ENCODE measurements at regions not wholly inside any gene's neighbourhood (a gene's known extent, or its start where the extent isn't known, plus 50 kb on each side); places are given as distances from the start of the nearest gene placed in this dataset.

DNA sequence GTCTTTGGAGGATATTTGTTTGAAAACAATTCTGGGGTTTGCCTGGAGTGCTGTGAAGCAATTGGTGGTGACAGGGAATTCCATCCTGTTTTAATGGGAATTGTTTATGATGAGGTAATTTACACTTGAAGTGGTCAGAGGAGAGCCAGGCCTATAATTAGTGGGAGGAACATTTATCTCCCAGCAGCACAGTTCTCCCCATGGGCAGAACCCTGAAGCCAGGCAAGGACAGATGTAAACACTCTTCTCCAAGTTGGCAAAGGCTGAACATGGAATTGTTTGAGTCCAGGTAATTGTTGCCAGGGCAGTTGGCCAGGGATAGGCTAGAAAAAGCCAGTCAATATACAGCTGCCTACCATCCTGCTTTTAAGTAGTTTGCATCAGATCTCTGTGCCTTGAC is 789.7 kb downstream of the FRK start:
- in situ Hi-C loops (cut with MboI) (no loop called here), intact Hi-C loops (cut with micrococcal nuclease; ENCODE audit: unreplicated experiment) (no loop called here)
- Histone ChIP-seq H3K79me2 (ENCODE audit: control insufficient read depth, insufficient read depth, low read length) (no peaks in the 10 kb centered on the region), H3K9me3 (replicated peaks; ENCODE audit: control insufficient read depth, insufficient read depth, low read length) (no peaks in the 10 kb centered on the region), H3K27ac (ENCODE audit: control insufficient read depth, insufficient read depth) (no peak overlapping the region), H2AFZ (ENCODE audit: control insufficient read depth, low read depth, low read length) (no peak overlapping the region), H3K36me3 (ENCODE audit: control insufficient read depth in 2 of 2, insufficient read depth in 2 of 2, low read length in 1 of 2) (no peaks in the 10 kb centered on the region), H3K9ac (ENCODE audit: control insufficient read depth, insufficient read depth, low read length) (no peak overlapping the region), H3K4me2 (ENCODE audit: control insufficient read depth, insufficient read depth) (no peak overlapping the region), H3K4me1 (ENCODE audit: control insufficient read depth, insufficient read depth, low read length) (no peaks in the 10 kb centered on the region), H3K27me3 (replicated peaks in 1 of 2; ENCODE audit: control insufficient read depth in 2 of 2, insufficient read depth in 2 of 2, low read length in 1 of 2) (no peaks in the 10 kb centered on the region), H3K4me3 (no peak overlapping the region), H4K20me1 (ENCODE audit: control insufficient read depth, insufficient read depth) (no peaks in the 10 kb centered on the region)
- ChIA-PET SMC1A (ENCODE audit: uncharacterized antibody, unreplicated experiment) (no interaction called here), CTCF (no interaction called here), POLR2A (no interaction called here), RAD21 (ENCODE audit: unreplicated experiment) (no interaction called here)
- BruUV-seq (replicated peaks) = no TSS peak
- TF ChIP-seq RUNX3 (IDR thresholded peaks at IDR 0.05; ENCODE audit: low read length) = no peak
- no peak for TF ChIP-seq MYB (IDR thresholded peaks at IDR 0.05; ENCODE audit: borderline replicate concordance, low read depth, low read length)
- TF ChIP-seq, protein P1, sequence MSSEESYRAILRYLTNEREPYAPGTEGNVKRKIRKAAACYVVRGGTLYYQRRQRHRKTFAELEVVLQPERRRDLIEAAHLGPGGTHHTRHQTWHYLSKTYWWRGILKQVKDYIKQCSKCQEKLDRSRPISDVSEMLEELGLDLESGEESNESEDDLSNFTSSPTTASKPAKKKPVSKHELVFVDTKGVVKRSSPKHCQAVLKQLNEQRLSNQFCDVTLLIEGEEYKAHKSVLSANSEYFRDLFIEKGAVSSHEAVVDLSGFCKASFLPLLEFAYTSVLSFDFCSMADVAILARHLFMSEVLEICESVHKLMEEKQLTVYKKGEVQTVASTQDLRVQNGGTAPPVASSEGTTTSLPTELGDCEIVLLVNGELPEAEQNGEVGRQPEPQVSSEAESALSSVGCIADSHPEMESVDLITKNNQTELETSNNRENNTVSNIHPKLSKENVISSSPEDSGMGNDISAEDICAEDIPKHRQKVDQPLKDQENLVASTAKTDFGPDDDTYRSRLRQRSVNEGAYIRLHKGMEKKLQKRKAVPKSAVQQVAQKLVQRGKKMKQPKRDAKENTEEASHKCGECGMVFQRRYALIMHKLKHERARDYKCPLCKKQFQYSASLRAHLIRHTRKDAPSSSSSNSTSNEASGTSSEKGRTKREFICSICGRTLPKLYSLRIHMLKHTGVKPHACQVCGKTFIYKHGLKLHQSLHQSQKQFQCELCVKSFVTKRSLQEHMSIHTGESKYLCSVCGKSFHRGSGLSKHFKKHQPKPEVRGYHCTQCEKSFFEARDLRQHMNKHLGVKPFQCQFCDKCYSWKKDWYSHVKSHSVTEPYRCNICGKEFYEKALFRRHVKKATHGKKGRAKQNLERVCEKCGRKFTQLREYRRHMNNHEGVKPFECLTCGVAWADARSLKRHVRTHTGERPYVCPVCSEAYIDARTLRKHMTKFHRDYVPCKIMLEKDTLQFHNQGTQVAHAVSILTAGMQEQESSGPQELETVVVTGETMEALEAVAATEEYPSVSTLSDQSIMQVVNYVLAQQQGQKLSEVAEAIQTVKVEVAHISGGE (CRISPR knock-in tag; IDR thresholded peaks at IDR 0.05) = no peak
- no peak for ATAC-seq
- no peak for FAIRE-seq
- no peak for DNase-seq (ENCODE audit: low read depth, low spot score)

DNA sequence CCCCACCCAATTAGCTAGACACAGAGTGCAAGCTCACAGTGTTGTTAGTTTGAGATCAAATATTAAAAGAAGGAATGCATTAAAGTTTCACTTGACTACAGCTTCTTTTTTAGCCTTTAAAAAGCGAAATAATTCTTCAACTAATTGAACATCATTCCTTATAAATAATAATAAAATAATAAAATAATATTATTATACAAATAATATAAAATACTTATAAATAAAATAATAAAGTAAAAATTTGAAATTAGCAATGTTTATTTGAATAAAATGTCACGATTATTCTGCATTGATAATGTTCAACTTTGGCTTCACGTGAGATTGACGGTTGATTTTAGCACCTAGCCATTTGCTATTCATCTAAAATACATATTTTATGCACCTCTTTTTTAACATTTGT is 819.3 kb downstream of the FRK start:
- Histone ChIP-seq H3K9ac (ENCODE audit: control insufficient read depth, insufficient read depth, low read length) (no peak overlapping the region), H2AFZ (ENCODE audit: control insufficient read depth, low read depth, low read length) (no peak overlapping the region), H3K36me3 (ENCODE audit: control insufficient read depth in 2 of 2, insufficient read depth in 2 of 2, low read length in 1 of 2) (no peaks in the 10 kb centered on the region), H4K20me1 (ENCODE audit: control insufficient read depth, insufficient read depth) (no peaks in the 10 kb centered on the region), H3K9me3 (replicated peaks; ENCODE audit: control insufficient read depth, insufficient read depth, low read length) (no peaks in the 10 kb centered on the region), H3K4me2 (ENCODE audit: control insufficient read depth, insufficient read depth) (no peak overlapping the region), H3K4me3 (no peak overlapping the region), H3K79me2 (ENCODE audit: control insufficient read depth, insufficient read depth, low read length) (no peaks in the 10 kb centered on the region), H3K4me1 (ENCODE audit: control insufficient read depth, insufficient read depth, low read length) (no peaks in the 10 kb centered on the region), H3K27ac (ENCODE audit: control insufficient read depth, insufficient read depth) (no peak overlapping the region), H3K27me3 (replicated peaks in 1 of 2; ENCODE audit: control insufficient read depth in 2 of 2, insufficient read depth in 2 of 2, low read length in 1 of 2) (no peaks in the 10 kb centered on the region)
- no TSS peak for BruUV-seq (replicated peaks)
- intact Hi-C loops (cut with micrococcal nuclease; ENCODE audit: unreplicated experiment) (no loop called here), in situ Hi-C loops (cut with MboI) (no loop called here)
- ChIA-PET RAD21 (ENCODE audit: unreplicated experiment) (no interaction called here), CTCF (interaction anchor here (0.6 kb wide), 1 partner anchor 26 kb away, joined by 3 read pairs; no protein-coding TSS in a partner anchor), POLR2A (no interaction called here), SMC1A (ENCODE audit: uncharacterized antibody, unreplicated experiment) (no interaction called here)
- WGBS (ENCODE audit: insufficient coverage, insufficient replicate concordance, low lambda C conversion rate, missing lambda C conversion rate) = 41% methylated on average over 4 of the region's 4 CpGs
- DNase-seq (ENCODE audit: low read depth, low spot score) (no peak), FAIRE-seq (no peak), ATAC-seq (no peak)
- TF ChIP-seq, protein P2, sequence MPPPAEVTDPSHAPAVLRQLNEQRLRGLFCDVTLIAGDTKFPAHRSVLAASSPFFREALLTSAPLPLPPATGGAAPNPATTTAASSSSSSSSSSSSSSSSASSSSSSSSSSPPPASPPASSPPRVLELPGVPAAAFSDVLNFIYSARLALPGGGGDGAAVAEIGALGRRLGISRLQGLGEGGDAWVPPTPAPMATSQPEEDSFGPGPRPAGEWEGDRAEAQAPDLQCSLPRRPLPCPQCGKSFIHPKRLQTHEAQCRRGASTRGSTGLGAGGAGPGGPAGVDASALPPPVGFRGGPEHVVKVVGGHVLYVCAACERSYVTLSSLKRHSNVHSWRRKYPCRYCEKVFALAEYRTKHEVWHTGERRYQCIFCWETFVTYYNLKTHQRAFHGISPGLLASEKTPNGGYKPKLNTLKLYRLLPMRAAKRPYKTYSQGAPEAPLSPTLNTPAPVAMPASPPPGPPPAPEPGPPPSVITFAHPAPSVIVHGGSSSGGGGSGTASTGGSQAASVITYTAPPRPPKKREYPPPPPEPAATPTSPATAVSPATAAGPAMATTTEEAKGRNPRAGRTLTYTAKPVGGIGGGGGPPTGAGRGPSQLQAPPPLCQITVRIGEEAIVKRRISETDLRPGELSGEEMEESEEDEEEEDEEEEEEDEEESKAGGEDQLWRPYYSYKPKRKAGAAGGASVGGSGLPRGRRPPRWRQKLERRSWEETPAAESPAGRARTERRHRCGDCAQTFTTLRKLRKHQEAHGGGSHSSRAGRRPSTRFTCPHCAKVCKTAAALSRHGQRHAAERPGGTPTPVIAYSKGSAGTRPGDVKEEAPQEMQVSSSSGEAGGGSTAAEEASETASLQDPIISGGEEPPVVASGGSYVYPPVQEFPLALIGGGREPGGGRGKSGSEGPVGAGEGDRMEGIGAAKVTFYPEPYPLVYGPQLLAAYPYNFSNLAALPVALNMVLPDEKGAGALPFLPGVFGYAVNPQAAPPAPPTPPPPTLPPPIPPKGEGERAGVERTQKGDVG (CRISPR knock-in tag; IDR thresholded peaks at IDR 0.05) = no peak
- TF ChIP-seq ZNF217 (IDR thresholded peaks at IDR 0.05) (no peak), GATAD2B (conservative IDR thresholded peaks at IDR 0.05; ENCODE audit: low read depth) (no peak), IKZF1 (conservative IDR thresholded peaks at IDR 0.05) (no peak), YY1 (IDR thresholded peaks at IDR 0.05; ENCODE audit: low read depth, low read length) (no peak), NFXL1 (IDR thresholded peaks at IDR 0.05; ENCODE audit: borderline replicate concordance) (no peak), ZNF384 (IDR thresholded peaks at IDR 0.05; ENCODE audit: borderline replicate concordance, low read depth, low read length) (no peak), POLR2AphosphoS2 (IDR thresholded peaks at IDR 0.05; ENCODE audit: low read depth, low read length) (no peak), FOS (IDR thresholded peaks at IDR 0.05; ENCODE audit: borderline replicate concordance, extremely low read depth, insufficient read length) (no peak)
- TF ChIP-seq, protein P3, sequence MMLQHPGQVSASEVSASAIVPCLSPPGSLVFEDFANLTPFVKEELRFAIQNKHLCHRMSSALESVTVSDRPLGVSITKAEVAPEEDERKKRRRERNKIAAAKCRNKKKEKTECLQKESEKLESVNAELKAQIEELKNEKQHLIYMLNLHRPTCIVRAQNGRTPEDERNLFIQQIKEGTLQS (IDR thresholded peaks at IDR 0.05; ENCODE audit: borderline replicate concordance, extremely low read depth, low read depth, low read length) = no peak
